H1 (cell line): ENCODE measurements at regions not wholly inside any gene's neighbourhood (a gene's known extent, or its start where the extent isn't known, plus 50 kb on each side); places are given as distances from the start of the nearest gene placed in this dataset.

ENCODE experiments used
- CHD2 ChIP-seq: IDR thresholded peaks from 2 replicates; pipeline ENCODE4 v1.6.1; 2012; ENCODE audit warnings: low read length, improper control_type of control experiment
- NRF1 ChIP-seq: IDR thresholded peaks from 2 replicates; pipeline ENCODE4 v1.6.1; 2011; ENCODE audit warnings: mild to moderate bottlenecking, low read depth, low read length, improper control_type of control experiment
- RNF2 ChIP-seq: fragments of 200-900, 300-1000 bp; sonication (generic); IDR thresholded peaks from 2 replicates; pipeline ENCODE4 v1.7.1; 2016; ENCODE audit warnings: borderline replicate concordance, low read depth, mild to moderate bottlenecking, antibody characterized with exemption, low read length; ENCODE audit not compliant: poor library complexity, severe bottlenecking; ENCODE audit errors: missing control alignments

DNA sequence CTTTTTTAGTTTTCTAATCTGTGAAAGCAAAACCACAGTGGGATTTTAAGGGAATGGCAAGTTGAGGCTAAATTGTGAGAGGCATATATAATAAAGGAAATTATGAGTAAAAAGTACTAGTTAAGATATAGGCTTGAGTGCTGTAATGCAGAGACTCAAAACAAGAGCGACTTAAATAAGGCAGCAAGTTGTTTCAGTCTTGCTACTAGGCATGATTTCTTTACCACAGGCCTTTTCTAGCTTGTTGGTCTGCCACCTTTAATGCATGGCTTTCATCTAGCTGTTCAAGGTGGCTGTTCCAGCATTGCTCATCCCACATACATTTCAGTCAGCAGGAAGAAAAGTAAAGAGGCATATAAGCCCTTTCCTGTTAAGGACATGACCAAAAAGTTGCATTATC lies 427.9 kb upstream of the ADAMTSL1 start (continued):
- TF ChIP-seq RNF2 (no peak), NRF1 (no peak), CHD2 (no peak)
